LoVo (cell line): ENCODE measurements at regions not wholly inside any gene's neighbourhood (a gene's known extent, or its start where the extent isn't known, plus 50 kb on each side); places are given as distances from the start of the nearest gene placed in this dataset.

Experiments used
- DNase-seq: peaks from one replicate; pipeline ENCODE4 v3.0.0-alpha.2; 2016; ENCODE audit warnings: low spot score

DNA sequence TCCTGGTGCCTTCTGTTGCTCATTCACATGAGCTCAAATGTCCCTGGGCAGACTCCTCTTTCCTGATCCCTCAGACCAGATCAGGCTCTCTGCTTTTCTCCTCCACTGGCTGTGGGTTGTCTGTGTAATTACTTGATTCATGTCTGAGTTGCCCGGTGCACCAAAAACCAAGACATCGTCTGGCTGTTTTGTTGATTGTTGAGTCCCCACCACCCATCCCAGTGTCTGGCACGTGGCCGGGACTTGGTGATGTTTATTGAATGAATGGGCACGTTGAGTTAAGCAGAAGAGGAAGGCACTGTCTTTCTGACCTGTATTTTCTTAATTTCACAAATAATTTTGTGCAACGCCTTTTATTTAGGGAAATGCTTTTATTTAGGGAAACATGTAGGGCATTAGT lies 499.1 kb upstream of the HS6ST1 start:
- DNase-seq = no peak

DNA sequence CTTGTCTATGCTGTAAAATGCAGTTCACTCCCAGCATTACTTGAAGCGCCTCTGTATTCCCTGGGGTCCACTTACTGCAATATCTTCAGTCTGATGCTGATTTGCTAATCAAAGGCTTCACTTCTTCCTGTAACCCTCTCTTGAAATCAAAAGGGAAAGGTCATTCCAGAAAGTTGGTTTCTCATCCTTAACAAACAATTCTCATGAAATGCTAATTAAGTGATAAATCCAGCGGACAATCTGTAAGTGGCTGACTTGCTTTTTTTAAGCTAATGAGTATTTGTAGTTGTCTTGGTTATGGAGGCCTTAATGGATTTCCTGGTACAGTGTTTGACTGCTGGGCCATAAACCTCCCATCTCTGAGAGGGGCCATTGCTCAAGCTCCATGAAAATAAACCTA lies 499.6 kb upstream of the HS6ST1 start:
- DNase-seq = no peak

DNA sequence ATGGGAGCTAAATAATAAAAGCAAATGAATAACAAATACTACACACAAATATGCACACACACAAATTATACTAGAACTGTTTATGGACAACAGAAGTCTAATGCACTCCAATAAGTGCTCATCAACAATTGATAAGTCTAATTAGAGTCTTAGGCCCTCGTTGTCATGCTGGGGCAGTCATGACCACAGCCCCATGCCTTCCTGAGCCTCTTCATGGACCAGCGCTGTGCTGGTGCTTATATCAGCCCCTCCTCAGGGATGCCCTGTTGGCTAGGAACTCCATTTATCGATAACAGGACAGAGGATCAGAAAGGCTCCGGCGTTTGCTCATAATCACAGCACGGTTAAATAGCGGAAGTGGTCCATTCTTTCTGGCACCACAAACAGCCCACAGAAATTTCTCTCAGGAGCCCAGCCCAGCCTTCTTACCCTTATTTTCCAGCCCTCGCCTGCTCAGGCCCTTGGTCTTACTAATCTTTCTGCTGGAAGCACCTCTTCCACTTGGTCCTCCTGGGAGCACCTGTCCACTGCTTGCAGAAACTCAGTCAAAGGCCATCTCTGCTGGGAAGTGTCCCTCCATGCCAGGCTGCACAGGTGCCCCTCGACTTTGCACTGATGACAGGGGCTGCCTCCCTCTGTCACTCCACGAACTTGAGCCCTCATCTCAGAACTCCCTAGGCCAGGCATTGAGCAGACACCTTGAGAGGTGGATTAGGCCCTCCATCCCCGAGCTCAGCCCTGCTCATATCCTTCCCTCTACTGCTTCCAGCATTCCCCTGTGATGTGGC lies 500.2 kb upstream of the HS6ST1 start:
- DNase-seq = no peak

DNA sequence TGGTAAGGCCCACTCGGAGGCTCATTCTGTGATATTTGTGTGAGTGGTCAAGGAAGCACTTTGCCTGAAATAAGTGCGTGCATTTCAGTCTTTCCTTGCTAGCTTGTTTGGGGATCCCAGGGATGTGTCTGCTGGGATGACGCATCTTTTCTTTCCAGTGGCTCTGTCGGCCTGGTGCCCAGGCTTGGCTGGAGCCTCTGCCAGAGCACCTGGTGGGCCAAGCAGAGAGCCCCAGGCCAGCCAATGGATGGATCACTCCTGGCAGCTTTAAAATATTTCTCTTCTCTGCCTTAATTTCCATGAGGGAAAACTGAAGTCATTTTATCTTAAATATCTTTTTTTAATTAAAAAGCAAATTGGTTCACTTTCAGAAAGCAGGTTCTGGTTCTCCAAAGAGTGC lies 501.8 kb upstream of the HS6ST1 start:
- DNase-seq = no peak

DNA sequence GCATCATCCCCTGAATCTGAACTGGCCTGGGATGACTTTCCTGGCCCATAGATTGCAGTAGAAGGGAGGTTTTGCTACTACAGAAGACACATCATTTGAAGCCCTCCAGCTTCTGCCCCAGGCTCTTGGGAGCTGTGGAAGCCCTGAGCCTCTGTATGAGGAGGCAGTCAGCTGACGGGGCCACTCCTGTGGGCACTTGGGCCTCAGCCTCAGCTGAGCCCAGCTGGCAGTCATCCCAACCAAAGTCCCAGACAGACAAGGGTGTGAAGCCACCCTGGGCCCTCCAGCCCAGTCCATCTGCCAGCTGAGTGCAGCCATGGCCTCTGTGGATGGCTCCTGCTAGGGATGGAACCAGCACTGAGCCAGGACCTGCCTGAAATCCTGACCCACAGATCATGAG lies 502.3 kb upstream of the HS6ST1 start:
- DNase-seq = no peak

DNA sequence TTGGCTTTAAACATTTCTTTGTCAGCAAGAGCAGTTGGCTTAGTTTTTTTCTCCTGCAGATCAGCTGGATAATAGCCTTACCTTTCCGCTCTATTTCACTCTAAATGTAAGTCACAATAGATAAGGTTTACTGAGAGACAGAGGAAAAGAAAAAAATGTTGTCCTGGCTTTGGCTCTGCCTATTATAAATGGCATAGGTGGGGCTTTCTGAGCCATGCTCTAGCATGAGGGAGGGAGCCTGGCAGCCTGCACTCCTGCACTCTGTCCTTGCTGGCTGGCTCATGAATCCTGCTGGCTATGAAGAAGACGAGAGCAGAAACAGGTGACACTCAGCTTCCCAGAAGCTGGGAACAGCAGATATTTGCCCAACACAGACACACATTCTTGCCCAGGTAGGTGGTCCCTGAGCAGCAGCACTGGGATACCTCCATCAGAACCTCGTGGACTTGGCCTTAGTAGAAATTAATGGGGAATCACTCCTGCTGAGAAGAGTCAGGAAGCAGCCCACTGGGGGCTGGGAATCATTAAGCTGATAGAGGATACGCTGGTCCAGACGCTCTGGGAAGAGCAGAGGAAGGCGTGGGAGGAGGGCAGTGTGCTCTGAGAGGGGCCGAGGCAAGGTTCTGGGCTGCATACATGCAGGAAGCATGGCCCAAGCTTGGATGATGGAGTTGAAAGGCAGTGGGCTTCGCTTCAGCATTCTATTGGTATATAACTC lies 514.4 kb upstream of the HS6ST1 start:
- no peak for DNase-seq

DNA sequence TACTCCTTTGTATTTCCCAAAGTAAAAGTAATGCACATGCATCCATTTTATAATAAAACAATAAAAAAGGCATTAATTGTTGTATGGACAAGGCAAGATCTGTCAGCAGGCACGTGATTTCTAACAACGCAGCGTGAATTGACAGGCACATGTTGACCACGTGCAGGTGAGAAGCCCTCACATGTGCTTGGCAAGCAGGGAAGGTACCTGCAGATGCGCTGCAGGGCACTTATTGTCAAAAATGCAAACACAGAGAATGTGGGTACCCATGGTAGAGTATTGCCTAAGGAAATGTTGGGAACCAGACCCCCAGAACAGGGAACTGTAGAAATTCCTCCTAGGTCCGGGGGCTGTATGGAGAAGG lies 515.0 kb upstream of the HS6ST1 start:
- DNase-seq = no peak

DNA sequence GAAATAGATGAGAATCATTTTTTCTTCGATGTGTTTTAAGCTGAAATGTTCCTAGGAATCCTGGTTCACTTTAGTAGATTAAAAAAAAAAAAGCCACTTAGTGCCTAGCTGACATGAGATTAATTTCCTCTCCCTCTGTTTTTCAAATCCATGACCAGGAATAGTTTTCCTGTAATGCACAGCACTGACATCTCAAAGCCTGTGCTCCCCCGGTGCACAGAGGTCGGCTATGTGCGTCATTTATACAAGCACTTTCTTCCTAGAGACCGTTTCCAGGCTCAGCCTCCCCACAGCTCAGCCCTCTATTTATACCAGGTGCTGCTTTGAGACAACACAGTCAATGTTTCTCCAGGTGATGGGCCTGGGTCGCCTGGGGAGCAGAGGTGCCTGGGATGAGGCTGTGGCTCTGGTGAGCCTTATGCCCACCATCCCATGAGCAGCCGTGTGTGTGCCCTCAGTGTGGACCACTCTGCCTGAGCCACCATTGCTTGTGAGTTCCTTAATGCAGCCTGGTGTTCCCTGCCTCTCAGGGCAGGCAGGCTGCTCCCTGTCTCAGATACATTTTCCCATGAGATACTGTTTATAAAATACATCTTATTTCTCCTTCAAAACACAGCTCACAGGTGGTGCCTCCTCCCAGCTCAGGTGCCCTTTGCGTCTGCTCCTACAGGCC lies 515.7 kb upstream of the HS6ST1 start:
- no peak for DNase-seq

DNA sequence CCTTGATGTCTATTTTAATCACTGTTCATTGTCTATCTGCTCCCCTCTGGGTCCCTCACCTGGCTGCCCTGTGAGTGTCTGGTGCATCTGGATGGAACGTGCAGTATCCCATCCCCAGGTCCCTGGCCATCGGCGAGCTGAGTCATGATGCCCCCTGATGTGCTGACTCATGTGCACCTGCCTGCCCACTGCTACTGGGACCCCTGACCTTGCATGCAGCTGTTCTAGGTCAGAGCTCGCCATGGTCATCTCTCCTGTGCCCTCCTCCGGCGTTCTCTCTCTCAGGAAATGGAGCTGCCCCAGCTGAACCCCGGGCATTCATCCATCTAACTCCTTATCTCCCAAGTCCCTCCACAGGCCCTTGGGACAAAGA lies 516.2 kb upstream of the HS6ST1 start:
- no peak for DNase-seq

DNA sequence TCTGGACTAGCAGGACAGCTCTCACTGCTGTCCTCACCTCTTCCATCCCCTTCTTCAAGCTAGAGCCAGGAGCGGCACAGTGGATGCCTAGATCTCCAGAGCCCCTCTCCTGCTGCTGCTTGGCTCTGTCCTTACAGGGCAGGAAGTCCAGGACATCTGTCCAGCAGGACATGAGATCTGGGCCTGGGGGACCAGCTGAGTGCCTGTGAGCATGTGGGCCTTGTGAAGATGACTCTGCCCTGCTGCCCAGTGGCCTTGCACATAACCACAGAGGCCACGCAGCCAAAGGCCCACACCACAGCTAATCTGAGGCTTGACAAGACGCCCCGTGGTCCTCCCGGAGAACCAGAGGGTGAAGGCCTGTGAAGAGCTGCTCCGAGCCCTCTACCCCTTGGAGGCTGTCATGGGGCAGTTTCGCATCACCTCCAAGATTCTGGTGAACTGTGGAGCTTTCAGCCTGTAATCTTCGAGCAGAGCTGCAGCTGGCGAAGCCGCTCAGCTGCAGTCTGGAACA lies 516.7 kb upstream of the HS6ST1 start:
- no peak for DNase-seq

DNA sequence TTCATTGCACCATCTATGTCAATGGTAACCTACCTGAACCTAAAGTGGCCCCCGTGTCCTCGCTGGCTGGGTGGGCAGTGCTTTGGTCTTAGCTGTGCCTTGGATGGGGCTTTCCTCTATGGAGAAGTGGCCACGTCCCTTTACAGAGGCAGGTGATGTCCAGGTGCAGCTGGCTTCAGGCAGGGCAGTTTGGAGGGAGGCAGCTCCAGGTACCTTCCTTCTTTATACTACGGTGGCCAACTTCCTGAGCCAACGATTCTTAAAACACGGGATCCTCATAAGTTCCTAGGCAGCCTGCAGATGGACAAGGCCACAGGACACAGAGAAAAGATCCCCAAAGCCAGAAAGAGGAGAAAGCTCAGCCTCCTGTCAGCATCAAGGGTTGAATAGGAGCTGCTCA lies 517.3 kb upstream of the HS6ST1 start:
- DNase-seq = no peak

DNA sequence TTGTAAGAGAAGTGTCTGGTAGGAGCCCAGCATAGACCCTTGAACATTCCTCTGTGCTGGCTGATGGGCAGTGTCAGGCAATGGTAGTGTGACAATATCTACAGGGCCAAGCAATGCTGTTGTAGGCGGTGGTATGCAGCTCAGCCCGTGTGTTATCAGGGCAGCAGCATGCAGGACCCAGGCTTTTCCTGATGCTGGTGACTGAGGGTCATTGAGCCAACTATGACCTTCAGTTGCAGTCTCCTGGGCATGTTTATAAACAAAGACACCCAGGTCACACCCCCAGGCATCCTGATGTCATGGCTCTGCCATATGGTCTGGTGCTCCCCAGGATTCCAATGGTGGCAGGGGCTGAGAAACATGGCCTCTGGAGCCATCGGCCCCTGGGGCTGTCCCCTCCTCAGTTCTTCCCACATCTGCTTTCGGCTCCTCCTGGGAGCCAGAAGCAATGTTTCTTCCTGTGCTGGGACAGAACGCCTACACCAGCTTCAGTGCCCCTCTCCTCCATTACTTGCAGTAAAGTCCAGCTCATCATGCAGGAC lies 518.0 kb upstream of the HS6ST1 start:
- no peak for DNase-seq

DNA sequence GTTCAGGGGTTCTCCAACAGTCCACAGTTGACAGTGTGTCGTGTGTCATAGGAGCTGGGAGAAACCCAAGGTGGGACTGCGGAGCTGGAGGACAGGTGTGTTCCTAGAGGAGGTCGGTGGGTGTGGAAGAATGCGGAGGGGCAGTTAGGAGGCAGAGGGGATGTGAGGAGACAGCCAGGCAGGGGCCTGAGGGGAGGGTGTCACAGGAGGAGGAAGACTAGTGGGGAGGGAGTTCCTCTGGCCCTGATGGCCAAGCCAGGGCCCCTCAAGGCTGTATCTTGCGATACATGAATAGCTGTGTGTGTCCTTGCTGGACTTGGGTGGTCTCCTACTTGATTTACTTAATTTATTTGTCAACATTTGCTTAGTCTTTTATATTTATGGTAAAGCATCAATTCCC lies 519.6 kb upstream of the HS6ST1 start:
- no peak for DNase-seq

DNA sequence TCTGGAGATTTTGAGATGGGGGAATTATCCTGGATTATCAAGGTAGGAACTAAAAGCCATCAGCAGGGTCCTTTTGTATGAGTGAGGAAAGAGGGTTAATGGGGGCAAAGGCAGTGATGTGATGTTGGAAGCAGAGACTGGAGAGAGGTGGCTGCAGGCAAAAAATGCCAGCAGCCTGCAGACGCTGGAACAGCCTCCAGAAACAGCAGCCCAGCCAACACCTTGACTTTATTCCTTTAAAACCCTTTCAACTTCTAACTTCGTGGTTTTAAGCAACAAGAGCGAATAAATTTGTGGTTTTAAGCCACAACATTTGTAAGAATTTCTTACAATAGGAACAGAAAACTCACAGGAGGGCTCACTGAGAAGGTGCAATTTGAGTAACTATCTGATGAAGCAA lies 523.1 kb upstream of the HS6ST1 start:
- DNase-seq = no peak

DNA sequence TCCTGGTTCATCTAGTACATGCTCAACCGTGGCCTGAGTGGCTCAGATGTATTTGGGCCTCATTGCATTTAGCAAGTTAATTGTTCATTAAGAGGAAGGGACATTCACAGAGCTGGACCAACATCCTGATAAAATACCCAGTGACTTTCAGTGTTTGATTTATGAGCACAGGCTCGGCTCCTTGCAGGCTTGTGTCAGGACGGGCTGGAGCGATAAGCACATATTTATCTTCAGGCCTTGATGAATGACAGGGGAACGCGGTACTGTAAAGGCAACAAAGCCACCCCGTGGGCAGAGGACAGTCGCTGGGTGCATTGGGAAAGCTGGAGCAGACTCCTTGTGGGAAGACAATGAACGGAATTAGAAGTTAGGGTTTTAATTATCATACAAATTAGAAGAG lies 548.6 kb upstream of the HS6ST1 start:
- DNase-seq = no peak

DNA sequence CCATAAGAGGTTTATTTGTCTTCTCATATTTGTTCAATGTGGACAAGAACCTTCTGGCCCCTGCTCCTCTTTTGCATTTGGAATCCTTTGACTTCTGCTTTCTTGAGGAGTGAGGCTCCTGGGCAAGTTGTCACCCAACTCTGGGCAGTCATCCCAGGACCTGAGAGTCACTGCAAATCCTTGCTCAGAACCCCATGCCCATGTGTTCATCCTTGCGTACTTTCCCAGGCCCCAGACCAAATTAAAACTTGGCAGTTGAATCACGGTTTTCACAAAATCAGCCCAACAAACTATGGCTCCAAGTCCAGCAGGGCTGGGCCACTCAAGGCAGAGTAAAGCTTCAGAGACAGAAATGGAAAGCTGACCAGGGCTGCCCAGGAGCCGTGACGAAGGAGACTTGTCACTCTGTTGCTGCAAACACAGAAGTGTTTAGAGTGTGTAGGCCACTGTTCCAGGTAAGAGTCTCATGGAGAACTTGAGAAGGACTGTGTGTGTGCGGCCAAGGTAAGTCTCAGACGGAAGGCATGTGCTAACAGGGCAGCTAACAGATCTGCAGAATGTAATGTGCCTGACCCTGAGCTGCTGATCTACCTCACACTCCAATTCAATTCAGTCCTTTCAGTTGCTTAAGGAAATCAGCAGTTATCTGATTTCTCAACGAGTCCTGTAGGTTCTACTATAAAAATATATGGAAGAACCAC lies 549.4 kb upstream of the HS6ST1 start:
- DNase-seq = no peak

DNA sequence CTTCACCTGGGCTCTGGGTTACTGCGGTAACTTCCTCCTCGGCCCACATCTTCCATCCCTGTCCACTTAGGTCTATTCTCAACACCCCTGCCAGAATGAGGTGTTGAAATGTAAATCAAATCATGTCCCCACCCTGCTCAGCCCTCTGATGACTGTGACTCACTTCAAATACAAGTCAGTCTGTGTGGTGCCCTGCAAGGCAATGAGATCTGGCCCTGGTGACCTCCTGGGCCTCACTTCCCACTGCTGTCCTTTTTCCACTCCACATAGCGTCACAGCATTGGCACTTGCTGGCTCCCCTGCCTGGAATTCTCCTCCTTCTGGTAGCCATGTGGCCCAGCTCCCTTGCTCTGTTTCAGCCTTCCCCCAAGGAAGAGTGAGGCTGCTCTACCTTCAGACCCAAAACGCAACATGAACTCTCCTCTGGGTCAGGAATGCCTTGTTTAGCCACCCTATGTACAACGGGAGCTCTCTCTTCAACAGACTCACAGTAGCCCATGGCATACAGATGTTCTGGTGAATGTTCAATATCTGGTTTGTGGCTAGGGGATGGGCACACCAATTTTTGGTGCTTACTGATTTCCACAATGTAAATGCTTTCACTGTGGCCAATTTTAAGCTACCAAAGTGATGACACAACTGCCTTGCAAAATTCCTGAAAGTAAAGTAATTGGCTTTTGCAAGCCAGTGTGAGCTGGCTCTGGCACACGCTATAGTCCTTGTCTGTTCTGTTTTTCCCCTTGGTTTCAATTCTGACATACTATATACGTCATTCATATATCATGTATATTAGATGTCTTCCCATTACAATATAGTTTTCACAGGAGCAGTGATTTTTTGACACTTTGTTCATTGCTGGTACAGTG lies 550.3 kb upstream of the HS6ST1 start:
- DNase-seq = no peak

DNA sequence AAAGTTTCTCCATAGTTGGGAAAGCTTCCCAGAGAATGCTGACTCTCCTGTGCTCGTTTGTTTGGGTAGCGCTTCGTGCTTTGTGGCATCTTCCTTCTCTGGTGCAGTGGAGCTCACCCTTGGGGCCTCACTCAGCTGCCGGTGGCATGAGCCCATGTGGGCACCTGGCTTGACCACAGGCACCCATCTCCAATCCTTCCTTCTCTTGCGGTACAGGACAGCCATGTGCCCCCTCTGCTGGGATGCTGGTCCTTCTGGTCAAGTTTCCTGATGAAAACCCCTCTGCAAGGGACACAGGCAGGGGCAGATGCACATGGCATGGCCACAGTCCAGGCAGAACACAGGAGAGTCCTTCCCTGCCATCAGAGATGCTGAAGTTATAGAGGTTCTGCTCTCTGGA lies 555.9 kb upstream of the HS6ST1 start:
- DNase-seq = no peak

DNA sequence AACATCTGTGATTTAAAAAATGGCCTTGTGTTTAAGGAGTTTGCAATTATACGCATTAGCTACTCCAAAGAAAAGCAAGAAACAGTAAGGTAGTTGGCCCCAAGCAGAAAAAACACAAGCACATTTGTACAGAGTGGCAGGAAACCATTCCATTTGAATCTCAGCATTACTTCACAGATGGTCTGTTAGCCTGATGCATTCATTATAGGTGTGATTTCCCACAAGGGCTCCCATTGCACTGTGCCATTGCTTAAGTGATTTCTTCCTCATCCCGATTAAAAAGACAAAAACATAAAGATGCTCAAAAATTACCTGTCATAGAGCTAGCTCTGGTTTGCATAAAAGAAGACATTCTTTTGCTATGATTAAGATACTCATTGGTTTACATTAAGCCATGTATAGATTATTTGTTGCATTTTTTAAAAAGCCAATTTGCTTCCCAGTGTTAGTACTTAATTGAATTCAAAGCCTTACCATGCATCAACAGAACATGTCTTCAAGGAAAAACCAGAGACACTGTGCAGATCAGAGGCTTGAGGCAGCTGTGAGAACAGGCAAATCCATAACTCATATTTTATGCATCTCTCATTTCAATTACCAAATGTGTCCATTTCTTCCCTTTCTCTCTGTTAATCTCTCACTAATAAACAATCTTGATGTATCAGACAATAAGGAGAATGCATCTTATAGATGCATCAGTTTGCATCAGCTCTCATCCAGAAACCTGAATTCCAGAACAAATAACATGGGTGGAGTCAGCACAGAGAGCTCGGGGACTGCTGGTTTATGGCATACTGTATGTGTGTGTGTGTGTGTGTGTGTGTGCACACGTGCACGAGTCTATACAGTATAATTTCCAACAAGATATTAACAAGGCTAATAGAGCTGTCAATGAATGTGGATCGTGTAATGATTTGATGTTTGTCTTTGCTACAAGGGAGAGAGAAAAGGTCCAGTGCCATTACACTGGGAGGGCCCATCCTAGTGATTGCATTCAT lies 558.6 kb upstream of the HS6ST1 start:
- no peak for DNase-seq

DNA sequence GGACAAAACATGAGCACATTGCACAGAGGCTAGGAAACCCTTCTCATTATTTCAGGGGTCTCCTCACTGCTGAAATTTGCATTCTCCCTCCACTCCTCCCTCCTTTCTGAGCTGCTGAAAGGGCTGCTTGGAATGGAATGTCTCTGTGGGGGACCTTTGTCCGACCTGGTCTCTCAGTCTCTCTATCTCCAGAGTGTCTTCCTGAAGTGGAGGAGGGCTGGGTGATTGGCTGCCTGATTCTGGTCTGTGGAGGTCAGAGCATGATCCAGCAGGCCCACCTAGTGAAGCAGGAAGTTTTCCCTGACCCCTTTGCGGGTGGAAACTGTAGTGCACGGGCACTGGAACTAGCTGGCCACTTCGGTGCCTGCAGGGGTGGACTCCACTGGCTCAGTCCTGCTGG lies 560.5 kb upstream of the HS6ST1 start:
- no peak for DNase-seq
